ENCODE measurements at regions not wholly inside any gene's neighbourhood (a gene's known extent, or its start where the extent isn't known, plus 50 kb on each side); places are given as distances from the start of the nearest gene placed in this dataset.

- no peak for DNase-seq (ENCODE audit: low read depth)
Measured at GRCh38 chr13:37364007-37364406, 234.6 kb downstream of the POSTN start.

GRCh38 chr13:37361608-37362007 lies 237.0 kb downstream of the POSTN start:
- no peak for DNase-seq (ENCODE audit: low read depth)

GRCh38 chr13:37360556-37360955 lies 238.0 kb downstream of the POSTN start:
- DNase-seq (ENCODE audit: low read depth), result no peak

- no peak for DNase-seq (ENCODE audit: low read depth)
Measured at GRCh38 chr13:37357548-37357947, 241.0 kb downstream of the POSTN start.

GRCh38 chr13:37353911-37354310 lies 244.7 kb downstream of the POSTN start:
- no peak for DNase-seq (ENCODE audit: low read depth)

- DNase-seq (ENCODE audit: low read depth), result no peak
Measured at GRCh38 chr13:37351211-37351610, 245.7 kb upstream of the CSNK1A1L start.

- DNase-seq (ENCODE audit: low read depth), result no peak
Measured at GRCh38 chr13:37349916-37350315, 244.5 kb upstream of the CSNK1A1L start.

- no peak for DNase-seq (ENCODE audit: low read depth)
Measured at GRCh38 chr13:37348916-37349643, 243.6 kb upstream of the CSNK1A1L start.

GRCh38 chr13:37345869-37346268 lies 240.4 kb upstream of the CSNK1A1L start:
- no peak for DNase-seq (ENCODE audit: low read depth)

GRCh38 chr13:37345391-37345790 lies 239.9 kb upstream of the CSNK1A1L start:
- no peak for DNase-seq (ENCODE audit: low read depth)

- no peak for DNase-seq (ENCODE audit: low read depth)
Measured at GRCh38 chr13:37344056-37344455, 238.6 kb upstream of the CSNK1A1L start.

GRCh38 chr13:37342205-37342604 lies 236.7 kb upstream of the CSNK1A1L start:
- DNase-seq (ENCODE audit: low read depth), result no peak

- DNase-seq (ENCODE audit: low read depth), result no peak
Measured at GRCh38 chr13:37340901-37341670, 235.6 kb upstream of the CSNK1A1L start.

GRCh38 chr13:37339386-37339735 lies 233.9 kb upstream of the CSNK1A1L start:
- no peak for DNase-seq (ENCODE audit: low read depth)

- no peak for DNase-seq (ENCODE audit: low read depth)
Measured at GRCh38 chr13:37338726-37339385, 233.4 kb upstream of the CSNK1A1L start.

GRCh38 chr13:37326334-37326733 lies 220.9 kb upstream of the CSNK1A1L start:
- DNase-seq (ENCODE audit: low read depth), result no peak

GRCh38 chr13:37319031-37319443 lies 213.6 kb upstream of the CSNK1A1L start:
- DNase-seq (ENCODE audit: low read depth), result no peak

GRCh38 chr13:37316935-37317334 lies 211.5 kb upstream of the CSNK1A1L start:
- DNase-seq (ENCODE audit: low read depth), result no peak

- peak; percentile 31 for DNase-seq (ENCODE audit: low read depth)
Measured at GRCh38 chr13:37313372-37313771, 207.9 kb upstream of the CSNK1A1L start.

GRCh38 chr13:37306778-37307544 lies 201.5 kb upstream of the CSNK1A1L start:
- DNase-seq (ENCODE audit: low read depth), result peak; percentile 61

GRCh38 chr13:37303606-37304005 lies 198.1 kb upstream of the CSNK1A1L start:
- DNase-seq (ENCODE audit: low read depth), result no peak

GRCh38 chr13:37302686-37303085 lies 197.2 kb upstream of the CSNK1A1L start:
- DNase-seq (ENCODE audit: low read depth), result no peak

Data from HS-27A (cell line).